SK-N-SH treated with all-trans-retinoic acid at 6 μM for 48 hours (cell line): ENCODE measurements at regions not wholly inside any gene's neighbourhood (a gene's known extent, or its start where the extent isn't known, plus 50 kb on each side); places are given as distances from the start of the nearest gene placed in this dataset.

Experiments
- ATAC-seq: fragments of 200-7000 bp; cut with Tn5 transposase; 3 replicates; pipeline ENCODE4 v1.9.1; 2020; ENCODE audit warnings: mild to moderate bottlenecking, moderate library complexity
- ARNTL ChIP-seq: fragments of 450-650 bp; formaldehyde crosslinking; IDR thresholded peaks from 2 replicates; pipeline ENCODE4 v1.5.0; 2020; ENCODE audit warnings: low read depth, mild to moderate bottlenecking, moderate library complexity, borderline replicate concordance
- BACH2 ChIP-seq: fragments of 250-450 bp; sonication (Bioruptor Pico); IDR thresholded peaks from 2 replicates; pipeline ENCODE4 v1.9.0; 2021; ENCODE audit warnings: mild to moderate bottlenecking, borderline replicate concordance
- CREB5 ChIP-seq: fragments of 250-450 bp; sonication (Bioruptor Pico); IDR thresholded peaks from 2 replicates; pipeline ENCODE4 v1.5.1; 2020; ENCODE audit warnings: low read depth, mild to moderate bottlenecking, moderate library complexity
- CSDC2 ChIP-seq: fragments of 250-450 bp; sonication (Bioruptor Pico); IDR thresholded peaks from 2 replicates; pipeline ENCODE4 v1.5.0; 2020; ENCODE audit warnings: mild to moderate bottlenecking, moderate library complexity
- CSRNP3 ChIP-seq: fragments of 250-450 bp; sonication (Bioruptor Pico); IDR thresholded peaks from 2 replicates; pipeline ENCODE4 v1.5.1; 2021; ENCODE audit warnings: mild to moderate bottlenecking, moderate library complexity
- ESRRG ChIP-seq: fragments of 250-450 bp; sonication (Bioruptor Pico); IDR thresholded peaks from 2 replicates; pipeline ENCODE4 v1.6.1; 2021; ENCODE audit warnings: mild to moderate bottlenecking
- GLIS3 ChIP-seq: fragments of 250-450 bp; sonication (Bioruptor Pico); IDR thresholded peaks from 2 replicates; pipeline ENCODE4 v1.5.0; 2020; ENCODE audit warnings: mild to moderate bottlenecking, moderate library complexity
- ISL1 ChIP-seq: fragments of 250-450 bp; sonication (Bioruptor Pico); IDR thresholded peaks from 2 replicates; pipeline ENCODE4 v2.1.2; 2022; ENCODE audit warnings: mild to moderate bottlenecking, moderate library complexity
- OSR1 ChIP-seq: fragments of 250-450 bp; sonication (Bioruptor Pico); IDR thresholded peaks from 2 replicates; pipeline ENCODE4 v1.8.0; 2022; ENCODE audit warnings: moderate library complexity, mild to moderate bottlenecking, inconsistent platforms
- POU6F1 ChIP-seq: fragments of 250-450 bp; sonication (Bioruptor Pico); IDR thresholded peaks from 2 replicates; pipeline ENCODE4 v1.8.0; 2021; ENCODE audit warnings: low read depth, mild to moderate bottlenecking, moderate library complexity, borderline replicate concordance
- PPARA ChIP-seq: fragments of 250-450 bp; sonication (Bioruptor Pico); IDR thresholded peaks from 2 replicates; pipeline ENCODE4 v1.5.0; 2020; ENCODE audit warnings: mild to moderate bottlenecking, borderline replicate concordance
- RARB ChIP-seq: fragments of 250-450 bp; sonication (Bioruptor Pico); IDR thresholded peaks from 2 replicates; pipeline ENCODE4 v1.8.0; 2021; ENCODE audit warnings: mild to moderate bottlenecking, moderate library complexity
- SNAI2 ChIP-seq: fragments of 250-450 bp; sonication (Bioruptor Pico); IDR thresholded peaks from 2 replicates; pipeline ENCODE4 v1.5.0; 2020; ENCODE audit warnings: mild to moderate bottlenecking, moderate library complexity
- TOX ChIP-seq: fragments of 250-450 bp; sonication (Bioruptor Pico); IDR thresholded peaks from 2 replicates; pipeline ENCODE4 v1.8.0; 2021; ENCODE audit warnings: mild to moderate bottlenecking, moderate library complexity, borderline replicate concordance
- ZC3H10 ChIP-seq: fragments of 250-450 bp; sonication (Bioruptor Pico); IDR thresholded peaks from 2 replicates; pipeline ENCODE4 v1.5.1; 2021; ENCODE audit warnings: mild to moderate bottlenecking, moderate library complexity
- ZFP3 ChIP-seq: fragments of 250-450 bp; sonication (Bioruptor Pico); IDR thresholded peaks from 2 replicates; pipeline ENCODE4 v1.5.0; 2020; ENCODE audit warnings: mild to moderate bottlenecking, moderate library complexity
- ZFP30 ChIP-seq: fragments of 450-650 bp; formaldehyde crosslinking; IDR thresholded peaks from 2 replicates; pipeline ENCODE4 v1.5.0; 2022; ENCODE audit warnings: mild to moderate bottlenecking, moderate library complexity
- ZNF565 ChIP-seq: fragments of 450-650 bp; formaldehyde crosslinking; conservative IDR thresholded peaks from 2 replicates; pipeline ENCODE4 v1.5.0; 2020; ENCODE audit warnings: low read depth, mild to moderate bottlenecking, moderate library complexity
- ZNF70 ChIP-seq: fragments of 450-650 bp; formaldehyde crosslinking; IDR thresholded peaks from 2 replicates; pipeline ENCODE4 v1.5.0; 2020; ENCODE audit warnings: mild to moderate bottlenecking, moderate library complexity
- ZNF8 ChIP-seq: fragments of 450-650 bp; formaldehyde crosslinking; IDR thresholded peaks from 2 replicates; pipeline ENCODE4 v1.5.0; 2020; ENCODE audit warnings: mild to moderate bottlenecking, moderate library complexity
- TF ChIP-seq, protein P1 (sequence below): fragments of 250-450 bp; sonication (Bioruptor Pico); IDR thresholded peaks from 2 replicates; pipeline ENCODE4 v1.8.0; 2020; ENCODE audit warnings: mild to moderate bottlenecking, moderate library complexity, borderline replicate concordance
- TF ChIP-seq, protein P2 (sequence below): fragments of 250-450 bp; sonication (Bioruptor Pico); IDR thresholded peaks from 2 replicates; pipeline ENCODE4 v1.5.0; 2020; ENCODE audit warnings: mild to moderate bottlenecking, moderate library complexity

DNA sequence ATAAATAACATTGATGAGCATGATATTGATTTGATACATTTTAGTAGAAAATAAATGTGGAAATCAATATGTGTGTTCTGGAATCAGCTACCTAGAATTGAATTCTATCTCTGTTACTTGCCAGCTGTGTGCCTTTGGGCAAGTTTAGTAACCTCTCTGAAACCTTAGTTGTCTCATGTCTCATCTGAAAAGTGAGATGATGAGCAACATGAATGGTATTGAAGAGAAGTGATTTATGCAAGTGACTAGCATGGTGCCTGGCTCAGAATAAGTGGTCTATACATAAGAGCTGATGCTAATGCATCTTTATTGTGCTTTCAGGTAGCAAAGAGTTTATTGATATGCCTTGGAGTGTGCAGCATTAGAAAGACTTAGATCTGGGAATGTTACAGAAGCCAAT is 383.3 kb downstream of the PRDM2 start:
- TF ChIP-seq GLIS3 (CRISPR knock-in tag), result no peak
- no peak for TF ChIP-seq ARNTL
- no peak for TF ChIP-seq ZNF70 (CRISPR knock-in tag)
- no peak for TF ChIP-seq POU6F1
- no peak for TF ChIP-seq CSRNP3 (CRISPR knock-in tag)
- no peak for TF ChIP-seq RARB (CRISPR knock-in tag)
- no peak for TF ChIP-seq ZNF565 (CRISPR knock-in tag)
- TF ChIP-seq TOX, result no peak
- TF ChIP-seq, protein P1, sequence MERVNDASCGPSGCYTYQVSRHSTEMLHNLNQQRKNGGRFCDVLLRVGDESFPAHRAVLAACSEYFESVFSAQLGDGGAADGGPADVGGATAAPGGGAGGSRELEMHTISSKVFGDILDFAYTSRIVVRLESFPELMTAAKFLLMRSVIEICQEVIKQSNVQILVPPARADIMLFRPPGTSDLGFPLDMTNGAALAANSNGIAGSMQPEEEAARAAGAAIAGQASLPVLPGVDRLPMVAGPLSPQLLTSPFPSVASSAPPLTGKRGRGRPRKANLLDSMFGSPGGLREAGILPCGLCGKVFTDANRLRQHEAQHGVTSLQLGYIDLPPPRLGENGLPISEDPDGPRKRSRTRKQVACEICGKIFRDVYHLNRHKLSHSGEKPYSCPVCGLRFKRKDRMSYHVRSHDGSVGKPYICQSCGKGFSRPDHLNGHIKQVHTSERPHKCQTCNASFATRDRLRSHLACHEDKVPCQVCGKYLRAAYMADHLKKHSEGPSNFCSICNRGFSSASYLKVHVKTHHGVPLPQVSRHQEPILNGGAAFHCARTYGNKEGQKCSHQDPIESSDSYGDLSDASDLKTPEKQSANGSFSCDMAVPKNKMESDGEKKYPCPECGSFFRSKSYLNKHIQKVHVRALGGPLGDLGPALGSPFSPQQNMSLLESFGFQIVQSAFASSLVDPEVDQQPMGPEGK (CRISPR knock-in tag), result no peak
- TF ChIP-seq, all 23 proteins: peak for 0
- no peak for ATAC-seq

GRCh38 chr1:14083706-14084105 is 383.7 kb downstream of the PRDM2 start:
- ATAC-seq, result no peak
- TF ChIP-seq OSR1 (no peak), CREB5 (no peak), PPARA (CRISPR knock-in tag) (no peak), ZFP3 (no peak), SNAI2 (no peak), ZC3H10 (CRISPR knock-in tag) (no peak), TOX (no peak), ZNF70 (CRISPR knock-in tag) (no peak), ARNTL (no peak), BACH2 (CRISPR knock-in tag) (no peak), ISL1 (no peak), CSRNP3 (CRISPR knock-in tag) (no peak), ZNF8 (CRISPR knock-in tag) (no peak), POU6F1 (no peak), RARB (CRISPR knock-in tag) (no peak)
- TF ChIP-seq, all 23 proteins: peak for 0

DNA sequence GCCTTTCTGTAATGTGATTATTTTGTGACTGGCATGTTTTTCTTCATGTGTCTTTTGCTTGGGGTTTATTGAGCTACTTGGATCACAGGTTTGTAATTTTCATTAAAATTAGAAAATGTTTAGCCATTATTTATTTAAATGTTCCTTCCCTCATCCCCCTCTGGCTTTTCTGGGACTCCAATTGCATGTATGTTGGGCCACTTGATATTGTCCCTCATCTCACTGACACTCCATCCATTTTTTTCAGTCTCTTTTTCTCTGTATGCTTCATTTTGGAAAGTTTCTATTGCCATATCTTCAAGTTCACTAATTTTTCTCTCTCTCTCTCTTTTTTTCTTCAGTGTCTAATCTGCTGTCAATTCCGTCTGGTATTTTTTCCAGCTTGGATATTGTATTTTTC is 390.1 kb downstream of the PRDM2 start:
- no peak for TF ChIP-seq ESRRG (CRISPR knock-in tag)
- no peak for TF ChIP-seq BACH2 (CRISPR knock-in tag)
- no peak for TF ChIP-seq ZNF70 (CRISPR knock-in tag)
- TF ChIP-seq CREB5, result no peak
- no peak for TF ChIP-seq RARB (CRISPR knock-in tag)
- TF ChIP-seq CSDC2, result no peak
- TF ChIP-seq, protein P2, sequence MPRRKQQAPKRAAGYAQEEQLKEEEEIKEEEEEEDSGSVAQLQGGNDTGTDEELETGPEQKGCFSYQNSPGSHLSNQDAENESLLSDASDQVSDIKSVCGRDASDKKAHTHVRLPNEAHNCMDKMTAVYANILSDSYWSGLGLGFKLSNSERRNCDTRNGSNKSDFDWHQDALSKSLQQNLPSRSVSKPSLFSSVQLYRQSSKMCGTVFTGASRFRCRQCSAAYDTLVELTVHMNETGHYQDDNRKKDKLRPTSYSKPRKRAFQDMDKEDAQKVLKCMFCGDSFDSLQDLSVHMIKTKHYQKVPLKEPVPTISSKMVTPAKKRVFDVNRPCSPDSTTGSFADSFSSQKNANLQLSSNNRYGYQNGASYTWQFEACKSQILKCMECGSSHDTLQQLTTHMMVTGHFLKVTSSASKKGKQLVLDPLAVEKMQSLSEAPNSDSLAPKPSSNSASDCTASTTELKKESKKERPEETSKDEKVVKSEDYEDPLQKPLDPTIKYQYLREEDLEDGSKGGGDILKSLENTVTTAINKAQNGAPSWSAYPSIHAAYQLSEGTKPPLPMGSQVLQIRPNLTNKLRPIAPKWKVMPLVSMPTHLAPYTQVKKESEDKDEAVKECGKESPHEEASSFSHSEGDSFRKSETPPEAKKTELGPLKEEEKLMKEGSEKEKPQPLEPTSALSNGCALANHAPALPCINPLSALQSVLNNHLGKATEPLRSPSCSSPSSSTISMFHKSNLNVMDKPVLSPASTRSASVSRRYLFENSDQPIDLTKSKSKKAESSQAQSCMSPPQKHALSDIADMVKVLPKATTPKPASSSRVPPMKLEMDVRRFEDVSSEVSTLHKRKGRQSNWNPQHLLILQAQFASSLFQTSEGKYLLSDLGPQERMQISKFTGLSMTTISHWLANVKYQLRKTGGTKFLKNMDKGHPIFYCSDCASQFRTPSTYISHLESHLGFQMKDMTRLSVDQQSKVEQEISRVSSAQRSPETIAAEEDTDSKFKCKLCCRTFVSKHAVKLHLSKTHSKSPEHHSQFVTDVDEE (CRISPR knock-in tag), result no peak
- no peak for TF ChIP-seq ZNF8 (CRISPR knock-in tag)
- no peak for TF ChIP-seq ISL1
- TF ChIP-seq ZFP30 (CRISPR knock-in tag), result no peak
- TF ChIP-seq ZC3H10 (CRISPR knock-in tag), result no peak
- TF ChIP-seq ARNTL, result no peak
- TF ChIP-seq GLIS3 (CRISPR knock-in tag), result no peak
- no peak for ATAC-seq
